B cell (primary cell): ENCODE measurements at regions not wholly inside any gene's neighbourhood (a gene's known extent, or its start where the extent isn't known, plus 50 kb on each side); places are given as distances from the start of the nearest gene placed in this dataset.

Source experiments
- ATAC-seq: fragments of 200-7000 bp; cut with Tn5 transposase; one replicate; pipeline ENCODE4 v1.10.0; 2021; ENCODE audit warnings: low read depth, mild to moderate bottlenecking, moderate number of reproducible peaks, moderate library complexity
- CTCF ChIA-PET: fragments of 350-600 bp; sonication (Branson Sonifier 250); formaldehyde crosslinking; loops from one replicate; lab custom pipeline; 2021; ENCODE audit warnings: antibody characterized with exemption, inconsistent platforms; lab: Charles Lee
- POLR2A ChIA-PET: fragments of 350-600 bp; sonication (Branson Sonifier 250); formaldehyde crosslinking; loops from one replicate; lab custom pipeline; 2021; ENCODE audit warnings: antibody characterized with exemption; lab: Charles Lee
- DNase-seq: peaks from one replicate; pipeline ENCODE4 v3.0.0; 2013
- H2AFZ ChIP-seq: 2 replicates; pipeline ENCODE4 v1.6.1; 2012; ENCODE audit warnings: mild to moderate bottlenecking, low read depth, low read length; ENCODE audit not compliant: insufficient read depth, poor library complexity, severe bottlenecking
- H3K27ac ChIP-seq, 2 donors: 1 replicate in 1 of 2; 2 replicates in 1 of 2; pipeline ENCODE4 v1.5.1; 2012 to 2013; ENCODE audit warnings: low read length in 2 of 2, mild to moderate bottlenecking in 2 of 2, moderate library complexity in 1 of 2
- H3K27me3 ChIP-seq, 4 experiments: fragments of 200-600 bp in 1 of 4; sonication (generic) in 1 of 4; replicated peaks in 1 of 4; 1 replicate in 2 of 4; 2 replicates in 2 of 4; pipeline versions ENCODE4 v1.6.1 to v1.7.0; 2013 to 2016; ENCODE audit warnings: low read length in 3 of 4, mild to moderate bottlenecking in 2 of 4, mixed read lengths in 1 of 4, moderate library complexity in 1 of 4; ENCODE audit not compliant: insufficient read depth in 4 of 4, control insufficient read depth in 3 of 4; ENCODE audit errors: control extremely low read depth in 1 of 4
- H3K36me3 ChIP-seq, 2 experiments: replicated peaks in 1 of 2; 1 replicate in 1 of 2; 2 replicates in 1 of 2; pipeline versions ENCODE4 v1.6.1 to v1.7.1; 2013; ENCODE audit warnings: low read length in 1 of 2; ENCODE audit not compliant: insufficient read depth in 2 of 2, control insufficient read depth in 1 of 2; ENCODE audit errors: control extremely low read depth in 1 of 2, extremely low read depth in 1 of 2
- H3K4me1 ChIP-seq, 2 donors: fragments of 200-600 bp in 1 of 2; sonication (generic) in 1 of 2; 1 replicate in 1 of 2; 2 replicates in 1 of 2; pipeline versions ENCODE4 v1.5.1 to v1.6.1; 2013 to 2017; ENCODE audit warnings: low read length in 2 of 2; ENCODE audit not compliant: control insufficient read depth in 2 of 2, insufficient read depth in 2 of 2
- H3K4me2 ChIP-seq: replicated peaks from 2 replicates; pipeline ENCODE3; 2012; ENCODE audit warnings: mild to moderate bottlenecking, low read depth, low read length; ENCODE audit not compliant: poor library complexity, severe bottlenecking
- H3K4me3 ChIP-seq, 5 experiments: fragments of 200-600 bp in 1 of 5; sonication (generic) in 1 of 5; 1 replicate in 3 of 5; 2 replicates in 2 of 5; pipeline versions ENCODE4 v1.5.1 to v1.7.0; 2011 to 2016; ENCODE audit warnings: low read length in 4 of 5, mild to moderate bottlenecking in 4 of 5, low read depth in 2 of 5, control low read depth in 1 of 5, moderate library complexity in 1 of 5; ENCODE audit not compliant: insufficient read depth in 1 of 5; ENCODE audit errors: control extremely low read depth in 1 of 5, extremely low read depth in 1 of 5
- H3K79me2 ChIP-seq: fragments of 200-600 bp; sonication (generic); one replicate; pipeline ENCODE4 v1.6.0; 2016; ENCODE audit warnings: low read length; ENCODE audit not compliant: control insufficient read depth, insufficient read depth
- H3K9ac ChIP-seq: fragments of 200-600 bp; sonication (generic); 2 replicates; pipeline ENCODE4 v1.6.1; 2017; ENCODE audit warnings: mild to moderate bottlenecking, low read length, moderate library complexity
- H3K9me3 ChIP-seq, 3 donors: one replicate each; pipeline versions ENCODE4 v1.6.1 to v1.7.1; 2013; ENCODE audit warnings: low read length in 2 of 3; ENCODE audit not compliant: control insufficient read depth in 2 of 3, insufficient read depth in 1 of 3; ENCODE audit errors: control extremely low read depth in 1 of 3
- H4K20me1 ChIP-seq: 2 replicates; pipeline ENCODE4 v1.6.0; 2012; ENCODE audit warnings: mild to moderate bottlenecking, low read length; ENCODE audit not compliant: insufficient read depth, control insufficient read depth, poor library complexity, severe bottlenecking
- H3K27ac Mint-ChIP-seq: one replicate; pipeline ENCODE4 v1.8.0; 2021; ENCODE audit warnings: mixed read lengths
- H3K27me3 Mint-ChIP-seq: one replicate; pipeline ENCODE4 v1.8.0; 2021; ENCODE audit warnings: mixed read lengths
- H3K4me1 Mint-ChIP-seq: one replicate; pipeline ENCODE4 v1.8.0; 2021; ENCODE audit warnings: mixed read lengths
- H3K4me3 Mint-ChIP-seq: one replicate; pipeline ENCODE4 v1.8.0; 2021; ENCODE audit warnings: mixed read lengths
- H3K9me3 Mint-ChIP-seq: one replicate; pipeline ENCODE4 v1.8.0; 2022; ENCODE audit warnings: mixed read lengths; ENCODE audit not compliant: insufficient read depth
- EZH2 ChIP-seq: IDR thresholded peaks from 2 replicates; pipeline ENCODE4 v1.6.1; 2012; ENCODE audit warnings: borderline replicate concordance, low read depth, mild to moderate bottlenecking, moderate library complexity, low read length; ENCODE audit not compliant: insufficient read depth, poor library complexity, severe bottlenecking
- WGBS: methylation state at CpG from one replicate; pipeline ENCODE4 v1.1.5; 2013; ENCODE audit warnings: missing lambda C conversion rate; ENCODE audit not compliant: insufficient coverage; 5-methylcytosine and 5-hydroxymethylcytosine counted together
- intact Hi-C: fragments of 100-400 bp; cut with micrococcal nuclease; formaldehyde crosslinking; loops from one replicate; pipeline ENCODE4 v1.10.0; 2022
- TF ChIP-seq, protein P1 (sequence below): fragments of 200-600 bp; IDR thresholded peaks from one replicate; pipeline ENCODE4 v1.8.0; 2022; ENCODE audit warnings: antibody characterized with exemption, mild to moderate bottlenecking

- H3K4me3 ChIP-seq, result no peak overlapping the region
- no peaks in the 10 kb centered on the region for H3K27me3 Mint-ChIP-seq
- no peaks in the 10 kb centered on the region for H3K36me3 ChIP-seq
- POLR2A ChIA-PET, result no interaction called here
- no peak overlapping the region for H3K4me3 Mint-ChIP-seq
- H3K4me1 ChIP-seq, result no peaks in the 10 kb centered on the region
- H3K4me2 ChIP-seq, result no peak overlapping the region
- H3K27ac Mint-ChIP-seq, result no peak overlapping the region
- H3K9ac ChIP-seq, result no peak overlapping the region
- H3K79me2 ChIP-seq, result no peaks in the 10 kb centered on the region
- no peaks in the 10 kb centered on the region for H3K27me3 ChIP-seq
- H3K9me3 ChIP-seq, result peaks cover 0 to 1% (median 0%) of the 10 kb centered on the region in 3 donors
- H2AFZ ChIP-seq, result no peak overlapping the region
- ATAC-seq (no peak), DNase-seq (no peak)
- CTCF ChIA-PET, result no interaction called here
- H3K4me1 Mint-ChIP-seq, result no peaks in the 10 kb centered on the region
- intact Hi-C loops, result no loop called here
- no peak overlapping the region for H3K27ac ChIP-seq
- no peak for TF ChIP-seq EZH2
- TF ChIP-seq, protein P1, sequence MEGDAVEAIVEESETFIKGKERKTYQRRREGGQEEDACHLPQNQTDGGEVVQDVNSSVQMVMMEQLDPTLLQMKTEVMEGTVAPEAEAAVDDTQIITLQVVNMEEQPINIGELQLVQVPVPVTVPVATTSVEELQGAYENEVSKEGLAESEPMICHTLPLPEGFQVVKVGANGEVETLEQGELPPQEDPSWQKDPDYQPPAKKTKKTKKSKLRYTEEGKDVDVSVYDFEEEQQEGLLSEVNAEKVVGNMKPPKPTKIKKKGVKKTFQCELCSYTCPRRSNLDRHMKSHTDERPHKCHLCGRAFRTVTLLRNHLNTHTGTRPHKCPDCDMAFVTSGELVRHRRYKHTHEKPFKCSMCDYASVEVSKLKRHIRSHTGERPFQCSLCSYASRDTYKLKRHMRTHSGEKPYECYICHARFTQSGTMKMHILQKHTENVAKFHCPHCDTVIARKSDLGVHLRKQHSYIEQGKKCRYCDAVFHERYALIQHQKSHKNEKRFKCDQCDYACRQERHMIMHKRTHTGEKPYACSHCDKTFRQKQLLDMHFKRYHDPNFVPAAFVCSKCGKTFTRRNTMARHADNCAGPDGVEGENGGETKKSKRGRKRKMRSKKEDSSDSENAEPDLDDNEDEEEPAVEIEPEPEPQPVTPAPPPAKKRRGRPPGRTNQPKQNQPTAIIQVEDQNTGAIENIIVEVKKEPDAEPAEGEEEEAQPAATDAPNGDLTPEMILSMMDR, result no peak
- H4K20me1 ChIP-seq, result no peaks in the 10 kb centered on the region
- WGBS, result 76% methylated on average over 2 of the region's 4 CpGs
- peaks cover 3% of the 10 kb centered on the region for H3K9me3 Mint-ChIP-seq
Measured at GRCh38 chr2:175855794-175856453, 146.1 kb downstream of the LNPK start.

GRCh38 chr2:175855236-175855635 lies 146.8 kb downstream of the LNPK start:
- Histone ChIP-seq H3K27ac (no peak overlapping the region), H3K27me3 (no peaks in the 10 kb centered on the region), H2AFZ (no peak overlapping the region), H3K4me3 (no peak overlapping the region), H3K9me3 (peaks cover 0 to 1% (median 0%) of the 10 kb centered on the region in 3 donors), H3K4me1 (no peaks in the 10 kb centered on the region), H3K36me3 (no peaks in the 10 kb centered on the region), H3K79me2 (no peaks in the 10 kb centered on the region), H3K9ac (no peak overlapping the region), H3K4me2 (no peak overlapping the region), H4K20me1 (no peaks in the 10 kb centered on the region)
- no peak for DNase-seq
- intact Hi-C loops, result no loop called here
- ChIA-PET POLR2A (no interaction called here), CTCF (no interaction called here)
- WGBS, result 100% methylated on average over 1 of the region's 4 CpGs
- H3K27ac Mint-ChIP-seq, result no peak overlapping the region
- H3K9me3 Mint-ChIP-seq, result peaks cover 3% of the 10 kb centered on the region
- H3K4me3 Mint-ChIP-seq, result no peak overlapping the region
- no peak for TF ChIP-seq EZH2
- TF ChIP-seq, protein P1, result no peak
- no peak for ATAC-seq
- no peaks in the 10 kb centered on the region for H3K27me3 Mint-ChIP-seq
- no peaks in the 10 kb centered on the region for H3K4me1 Mint-ChIP-seq
